HEK293 (cell line): ENCODE measurements at regions not wholly inside any gene's neighbourhood (a gene's known extent, or its start where the extent isn't known, plus 50 kb on each side); places are given as distances from the start of the nearest gene placed in this dataset.
A peak's percentile ranks its signal among the peaks of the same experiment; 100 is the strongest.

ENCODE experiments used
- CTCF ChIA-PET: fragments of 350-600 bp; formaldehyde crosslinking; extraction: SDS; loops from one replicate; lab custom pipeline; 2021; ENCODE audit warnings: antibody characterized with exemption; lab: Yijun Ruan, JAX
- POLR2A ChIA-PET: fragments of 300-600 bp; formaldehyde crosslinking; extraction: SDS; loops from one replicate; lab custom pipeline; 2020; ENCODE audit warnings: antibody characterized with exemption, inconsistent platforms; lab: Yijun Ruan, JAX
- H3K27ac ChIP-seq: fragments of 200-500 bp; sonication (Bioruptor generic); 2 replicates; pipeline ENCODE4 v1.5.1; 2014; ENCODE audit warnings: low read depth, low read length, control low read depth, inconsistent platforms; ENCODE audit errors: extremely low read depth
- H3K36me3 ChIP-seq, 2 experiments: fragments of 200-500 bp in 1 of 2; sonication (Bioruptor generic) in 1 of 2; 1 replicate in 1 of 2; 2 replicates in 1 of 2; pipeline ENCODE4 v1.5.1; 2014 to 2017; ENCODE audit warnings: inconsistent platforms in 2 of 2, low read length in 2 of 2; ENCODE audit not compliant: control insufficient read depth in 2 of 2, insufficient read depth in 1 of 2
- H3K4me1 ChIP-seq: fragments of 200-500 bp; sonication (Bioruptor generic); 2 replicates; pipeline ENCODE4 v1.5.1; 2014; ENCODE audit warnings: mild to moderate bottlenecking, low read length, inconsistent platforms; ENCODE audit not compliant: control insufficient read depth, insufficient read depth
- H3K4me3 ChIP-seq: 2 replicates; pipeline ENCODE4 v1.5.1; 2011; ENCODE audit warnings: low read depth, mild to moderate bottlenecking, control low read depth, low read length, moderate library complexity
- H3K9me3 ChIP-seq: fragments of 200-500 bp; sonication (Bioruptor generic); 2 replicates; pipeline ENCODE4 v1.5.1; 2014; ENCODE audit warnings: low read depth, low read length, inconsistent platforms; ENCODE audit not compliant: control insufficient read depth, insufficient read depth
- BCL11A ChIP-seq: fragments of 450-650 bp; formaldehyde crosslinking; IDR thresholded peaks from 2 replicates; pipeline ENCODE4 v1.5.1; 2016; ENCODE audit warnings: low read depth, missing biosample characterization, missing genetic modification characterization
- HIC1 ChIP-seq: fragments of 450-650 bp; formaldehyde crosslinking; IDR thresholded peaks from 2 replicates; pipeline ENCODE4 v1.5.1; 2016; ENCODE audit warnings: missing biosample characterization, missing genetic modification characterization
- HOXC10 ChIP-seq: sonication (generic); formaldehyde crosslinking; IDR thresholded peaks from 2 replicates; pipeline ENCODE4 v1.8.1; 2023; ENCODE audit warnings: mild to moderate bottlenecking, missing genetic modification reagents
- HOXD13 ChIP-seq: sonication (generic); formaldehyde crosslinking; IDR thresholded peaks from 2 replicates; pipeline ENCODE4 v1.8.0; 2022; ENCODE audit warnings: missing genetic modification reagents, borderline replicate concordance
- MYNN ChIP-seq: fragments of 450-650 bp; formaldehyde crosslinking; IDR thresholded peaks from 2 replicates; pipeline ENCODE4 v1.5.1; 2016; ENCODE audit warnings: missing biosample characterization, missing genetic modification characterization, borderline replicate concordance
- MZF1 ChIP-seq: fragments of 450-650 bp; formaldehyde crosslinking; IDR thresholded peaks from 2 replicates; pipeline ENCODE4 v1.5.1; 2017; ENCODE audit warnings: missing biosample characterization, missing genetic modification characterization, borderline replicate concordance
- ZEB2 ChIP-seq: fragments of 450-650 bp; formaldehyde crosslinking; IDR thresholded peaks from 2 replicates; pipeline ENCODE4 v1.5.1; 2016; ENCODE audit warnings: missing biosample characterization, missing genetic modification characterization
- ZNF133 ChIP-seq: fragments of 450-650 bp; formaldehyde crosslinking; IDR thresholded peaks from 2 replicates; pipeline ENCODE4 v1.5.1; 2016; ENCODE audit warnings: missing biosample characterization, missing genetic modification characterization
- ZNF157 ChIP-seq: fragments of 450-650 bp; formaldehyde crosslinking; IDR thresholded peaks from 2 replicates; pipeline ENCODE4 v1.5.1; 2016; ENCODE audit warnings: missing biosample characterization, missing genetic modification characterization
- ZNF174 ChIP-seq: fragments of 450-650 bp; formaldehyde crosslinking; IDR thresholded peaks from 2 replicates; pipeline ENCODE4 v1.5.0; 2017; ENCODE audit warnings: missing biosample characterization, mild to moderate bottlenecking, missing genetic modification characterization
- ZNF19 ChIP-seq: fragments of 450-650 bp; formaldehyde crosslinking; IDR thresholded peaks from 2 replicates; pipeline ENCODE4; 2016; ENCODE audit warnings: missing biosample characterization, missing genetic modification characterization, low read depth
- ZNF324 ChIP-seq: fragments of 450-650 bp; formaldehyde crosslinking; IDR thresholded peaks from 2 replicates; pipeline ENCODE4 v1.5.1; 2016; ENCODE audit warnings: missing biosample characterization, missing genetic modification characterization
- ZNF426 ChIP-seq: fragments of 450-650 bp; formaldehyde crosslinking; IDR thresholded peaks from 2 replicates; pipeline ENCODE4 v1.5.1; 2017; ENCODE audit warnings: missing biosample characterization, missing genetic modification characterization, mild to moderate bottlenecking, inconsistent platforms, moderate library complexity
- ZNF514 ChIP-seq: fragments of 450-650 bp; formaldehyde crosslinking; IDR thresholded peaks from 2 replicates; pipeline ENCODE4 v1.5.1; 2016; ENCODE audit warnings: missing biosample characterization, missing genetic modification characterization
- ZNF600 ChIP-seq: fragments of 450-650 bp; formaldehyde crosslinking; IDR thresholded peaks from 2 replicates; pipeline ENCODE4 v1.5.1; 2016; ENCODE audit warnings: missing biosample characterization, missing genetic modification characterization
- ZNF610 ChIP-seq: fragments of 450-650 bp; formaldehyde crosslinking; IDR thresholded peaks from 2 replicates; pipeline ENCODE4 v1.5.1; 2016; ENCODE audit warnings: missing biosample characterization, missing genetic modification characterization, borderline replicate concordance
- ZNF747 ChIP-seq: fragments of 450-650 bp; formaldehyde crosslinking; IDR thresholded peaks from 2 replicates; pipeline ENCODE4 v1.5.1; 2016; ENCODE audit warnings: missing biosample characterization, missing genetic modification characterization
- ZNF837 ChIP-seq: fragments of 450-650 bp; formaldehyde crosslinking; IDR thresholded peaks from 2 replicates; pipeline ENCODE4 v1.5.1; 2016; ENCODE audit warnings: missing biosample characterization, missing genetic modification characterization
- TF ChIP-seq, protein P1 (sequence below): fragments of 450-650 bp; formaldehyde crosslinking; IDR thresholded peaks from 2 replicates; pipeline ENCODE4 v1.5.1; 2016; ENCODE audit warnings: missing biosample characterization, missing genetic modification characterization

DNA sequence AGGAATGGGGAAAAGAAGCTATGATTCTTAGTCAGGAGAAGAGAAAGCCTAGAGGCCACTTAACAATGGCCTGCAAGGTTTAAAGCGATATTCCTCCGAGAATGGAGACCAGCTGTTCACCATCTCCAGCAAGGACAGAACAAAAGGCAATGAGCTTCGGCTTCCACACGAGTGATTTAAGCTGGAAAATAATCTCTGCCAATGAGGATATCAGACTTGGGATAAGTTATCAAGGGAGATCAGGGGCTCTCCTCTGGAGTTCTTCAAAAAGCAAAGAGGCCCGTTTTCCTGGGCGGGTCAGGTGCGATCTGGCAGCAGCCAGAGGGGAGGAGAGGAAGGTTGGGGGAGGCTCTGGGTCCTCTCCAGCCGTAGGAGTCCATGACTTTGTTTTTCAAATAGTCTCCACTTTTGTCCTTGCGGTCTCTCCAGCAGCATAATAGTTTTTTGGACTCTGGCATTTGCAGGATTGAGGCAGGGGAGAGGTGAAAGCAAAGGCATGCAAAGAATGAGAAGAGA lies 211.3 kb downstream of the SKIDA1 start:
- Histone ChIP-seq H3K9me3 (no peaks in the 10 kb centered on the region), H3K4me3 (no peak overlapping the region), H3K4me1 (0 out of 2 replicates have a peak, but pooled peaks cover 4% of the 10 kb centered on the region), H3K36me3 (no peaks in the 10 kb centered on the region), H3K27ac (no peak overlapping the region)
- POLR2A ChIA-PET: interaction anchor here (0.6 kb wide), 1 partner anchor 139 kb away, joined by 4 read pairs; no protein-coding TSS in a partner anchor
- CTCF ChIA-PET: interaction anchor here (0.5 to 0.6 kb wide), 2 partner anchors 11 to 232 kb away, joined by 3 to 5 read pairs; no protein-coding TSS in a partner anchor
- TF ChIP-seq, protein P1, sequence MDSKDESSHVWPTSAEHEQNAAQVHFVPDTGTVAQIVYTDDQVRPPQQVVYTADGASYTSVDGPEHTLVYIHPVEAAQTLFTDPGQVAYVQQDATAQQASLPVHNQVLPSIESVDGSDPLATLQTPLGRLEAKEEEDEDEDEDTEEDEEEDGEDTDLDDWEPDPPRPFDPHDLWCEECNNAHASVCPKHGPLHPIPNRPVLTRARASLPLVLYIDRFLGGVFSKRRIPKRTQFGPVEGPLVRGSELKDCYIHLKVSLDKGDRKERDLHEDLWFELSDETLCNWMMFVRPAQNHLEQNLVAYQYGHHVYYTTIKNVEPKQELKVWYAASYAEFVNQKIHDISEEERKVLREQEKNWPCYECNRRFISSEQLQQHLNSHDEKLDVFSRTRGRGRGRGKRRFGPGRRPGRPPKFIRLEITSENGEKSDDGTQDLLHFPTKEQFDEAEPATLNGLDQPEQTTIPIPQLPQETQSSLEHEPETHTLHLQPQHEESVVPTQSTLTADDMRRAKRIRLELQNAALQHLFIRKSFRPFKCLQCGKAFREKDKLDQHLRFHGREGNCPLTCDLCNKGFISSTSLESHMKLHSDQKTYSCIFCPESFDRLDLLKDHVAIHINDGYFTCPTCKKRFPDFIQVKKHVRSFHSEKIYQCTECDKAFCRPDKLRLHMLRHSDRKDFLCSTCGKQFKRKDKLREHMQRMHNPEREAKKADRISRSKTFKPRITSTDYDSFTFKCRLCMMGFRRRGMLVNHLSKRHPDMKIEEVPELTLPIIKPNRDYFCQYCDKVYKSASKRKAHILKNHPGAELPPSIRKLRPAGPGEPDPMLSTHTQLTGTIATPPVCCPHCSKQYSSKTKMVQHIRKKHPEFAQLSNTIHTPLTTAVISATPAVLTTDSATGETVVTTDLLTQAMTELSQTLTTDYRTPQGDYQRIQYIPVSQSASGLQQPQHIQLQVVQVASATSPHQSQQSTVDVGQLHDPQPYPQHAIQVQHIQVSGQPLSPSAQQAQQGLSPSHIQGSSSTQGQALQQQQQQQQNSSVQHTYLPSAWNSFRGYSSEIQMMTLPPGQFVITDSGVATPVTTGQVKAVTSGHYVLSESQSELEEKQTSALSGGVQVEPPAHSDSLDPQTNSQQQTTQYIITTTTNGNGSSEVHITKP (tag by site-specific recombination): peak; percentile 36; the same call in 1 of the 2 replicates
- TF ChIP-seq BCL11A: no peak

GRCh38 chr10:21313691-21314090 lies 211.8 kb downstream of the SKIDA1 start:
- Histone ChIP-seq H3K4me1 (no peaks in the 10 kb centered on the region), H3K27ac (no peak overlapping the region), H3K4me3 (no peak overlapping the region), H3K36me3 (no peaks in the 10 kb centered on the region), H3K9me3 (no peaks in the 10 kb centered on the region)
- CTCF ChIA-PET: interaction anchor here (0.5 to 0.6 kb wide), 2 partner anchors 10 to 232 kb away, joined by 3 to 5 read pairs; no protein-coding TSS in a partner anchor
- TF ChIP-seq ZNF426 (tag by site-specific recombination) (no peak), ZNF157 (no peak), ZNF610 (no peak), ZNF324 (tag by site-specific recombination) (no peak), ZNF514 (tag by site-specific recombination) (no peak), ZEB2 (tag by site-specific recombination) (no peak), ZNF837 (no peak), MZF1 (no peak), ZNF19 (tag by site-specific recombination) (no peak), MYNN (tag by site-specific recombination) (no peak), ZNF747 (tag by site-specific recombination) (no peak), HOXC10 (CRISPR knock-in tag) (no peak), HOXD13 (no peak), ZNF600 (tag by site-specific recombination) (no peak), ZNF133 (no peak), HIC1 (tag by site-specific recombination) (no peak), ZNF174 (tag by site-specific recombination) (no peak)
- POLR2A ChIA-PET: interaction anchor here (0.6 kb wide), 1 partner anchor 139 kb away, joined by 4 read pairs; no protein-coding TSS in a partner anchor
